ENCODE measurements at regions not wholly inside any gene's neighbourhood (a gene's known extent, or its start where the extent isn't known, plus 50 kb on each side); places are given as distances from the start of the nearest gene placed in this dataset.
"Not testable (repeated sequence)": the region's sequence is repeated elsewhere in the genome, so short reads cannot be mapped to it uniquely, and the experiment has no call there.

GRCh38 chr2:194319222-194319992 is 1337.6 kb upstream of the SLC39A10 start:
- DNase-seq = no peak

GRCh38 chr2:194314042-194314441 is 1343.0 kb upstream of the SLC39A10 start:
- DNase-seq = no peak

GRCh38 chr2:194304191-194304590 is 1352.8 kb upstream of the SLC39A10 start:
- DNase-seq = peak; percentile 4

- peak; percentile 90 for DNase-seq
Observed at GRCh38 chr2:194301946-194302345, 1355.1 kb upstream of the SLC39A10 start.

- DNase-seq = no peak
Observed at GRCh38 chr2:194294156-194294555, 1362.9 kb upstream of the SLC39A10 start.

- DNase-seq = no peak
Observed at GRCh38 chr2:194291104-194291503, 1365.9 kb upstream of the SLC39A10 start.

- no peak for DNase-seq
Observed at GRCh38 chr2:194289712-194290346, 1367.2 kb upstream of the SLC39A10 start.

- DNase-seq = not testable (repeated sequence)
Observed at GRCh38 chr2:194276667-194277066, 1380.4 kb upstream of the SLC39A10 start.

GRCh38 chr2:194271293-194271961 is 1385.6 kb upstream of the SLC39A10 start:
- no peak for DNase-seq

GRCh38 chr2:194270648-194271047 is 1386.4 kb upstream of the SLC39A10 start:
- no peak for DNase-seq

- no peak for DNase-seq
Observed at GRCh38 chr2:194264586-194264985, 1392.4 kb upstream of the SLC39A10 start.

GRCh38 chr2:194260185-194260584 is 1396.8 kb upstream of the SLC39A10 start:
- no peak for DNase-seq

GRCh38 chr2:194257095-194257494 is 1399.9 kb upstream of the SLC39A10 start:
- DNase-seq = no peak

GRCh38 chr2:194253528-194254259 is 1403.3 kb upstream of the SLC39A10 start:
- no peak for DNase-seq

GRCh38 chr2:194252127-194252526 is 1404.9 kb upstream of the SLC39A10 start:
- DNase-seq = no peak

- DNase-seq = no peak
Observed at GRCh38 chr2:194232600-194232999, 1424.4 kb upstream of the SLC39A10 start.

GRCh38 chr2:194223218-194223617 is 1433.8 kb upstream of the SLC39A10 start:
- no peak for DNase-seq

- DNase-seq = no peak
Observed at GRCh38 chr2:194214192-194214591, 1442.8 kb upstream of the SLC39A10 start.

GRCh38 chr2:194205568-194206227 is 1451.3 kb upstream of the SLC39A10 start:
- no peak for DNase-seq

GRCh38 chr2:194203898-194204297 is 1453.1 kb upstream of the SLC39A10 start:
- DNase-seq = no peak

- no peak for DNase-seq
Observed at GRCh38 chr2:194182888-194183287, 1474.1 kb upstream of the SLC39A10 start.

- DNase-seq = no peak
Observed at GRCh38 chr2:194176134-194176533, 1480.9 kb upstream of the SLC39A10 start.

GRCh38 chr2:194166818-194167217 is 1490.2 kb upstream of the SLC39A10 start:
- no peak for DNase-seq

Data from NCI-H524 treated with DMSO at 0.1 percent for 48 hours (cell line).